GM23338 (cell line): ENCODE measurements at regions not wholly inside any gene's neighbourhood (a gene's known extent, or its start where the extent isn't known, plus 50 kb on each side); places are given as distances from the start of the nearest gene placed in this dataset.

ENCODE experiments used
- ATAC-seq: fragments of 200-7000 bp; cut with Tn5 transposase; 3 replicates; pipeline ENCODE4 v1.9.1; 2020
- DNase-seq: peaks from one replicate; pipeline ENCODE4 v3.0.0-alpha.2; 2015; ENCODE audit warnings: low spot score
- H2AFZ ChIP-seq: fragments of 200-600 bp; sonication (generic); 2 replicates; pipeline ENCODE4 v1.8.0; 2016; ENCODE audit warnings: antibody characterized with exemption, mild to moderate bottlenecking, moderate library complexity
- H3F3A ChIP-seq: fragments of 200-600 bp; sonication (generic); replicated peaks from 2 replicates; pipeline ENCODE4 v1.8.0; 2017; ENCODE audit warnings: antibody characterized with exemption, mixed run types, low read depth
- H3K27ac ChIP-seq: fragments of 200-600 bp; sonication (generic); 2 replicates; pipeline ENCODE4 v1.6.1; 2016; ENCODE audit warnings: low read depth
- H3K27me3 ChIP-seq: fragments of 200-600 bp; sonication (generic); 2 replicates; pipeline ENCODE4 v1.8.0; 2016; ENCODE audit warnings: mild to moderate bottlenecking, mixed run types, moderate library complexity; ENCODE audit not compliant: insufficient read depth
- H3K36me3 ChIP-seq: fragments of 200-600 bp; sonication (generic); 2 replicates; pipeline ENCODE4 v1.8.0; 2016; ENCODE audit warnings: mild to moderate bottlenecking; ENCODE audit not compliant: insufficient read depth
- H3K4me1 ChIP-seq: fragments of 200-600 bp; sonication (generic); 2 replicates; pipeline ENCODE4 v1.8.0; 2016; ENCODE audit warnings: mild to moderate bottlenecking, moderate library complexity; ENCODE audit not compliant: insufficient read depth
- H3K4me2 ChIP-seq: fragments of 200-600 bp; sonication (generic); 2 replicates; pipeline ENCODE4 v1.7.1; 2017; ENCODE audit warnings: mixed run types
- H3K4me3 ChIP-seq: fragments of 200-600 bp; sonication (generic); 2 replicates; pipeline ENCODE4 v1.6.1; 2016; ENCODE audit warnings: mixed run types
- H3K79me2 ChIP-seq: fragments of 200-600 bp; sonication (generic); replicated peaks from 2 replicates; pipeline ENCODE4 v1.8.0; 2017; ENCODE audit warnings: mild to moderate bottlenecking; ENCODE audit not compliant: insufficient read depth
- H3K9me2 ChIP-seq: fragments of 200-600 bp; sonication (generic); 2 replicates; pipeline ENCODE4 v1.8.0; 2017; ENCODE audit not compliant: insufficient read depth
- H4K20me1 ChIP-seq: fragments of 200-600 bp; sonication (generic); replicated peaks from 2 replicates; pipeline ENCODE4 v1.8.0; 2017; ENCODE audit warnings: mild to moderate bottlenecking; ENCODE audit not compliant: insufficient read depth
- H3K27ac Mint-ChIP-seq: 2 replicates; pipeline ENCODE4 v1.8.0; 2020; ENCODE audit warnings: inconsistent platforms, mild to moderate bottlenecking, moderate library complexity, mixed read lengths
- H3K27me3 Mint-ChIP-seq: 3 replicates; pipeline ENCODE4 v1.8.0; 2022; ENCODE audit warnings: low read depth, mild to moderate bottlenecking, moderate library complexity, mixed read lengths, inconsistent platforms; ENCODE audit not compliant: insufficient read depth, poor library complexity
- H3K36me3 Mint-ChIP-seq: 3 replicates; pipeline ENCODE4 v1.8.0; 2021; ENCODE audit warnings: low read depth, mild to moderate bottlenecking, inconsistent platforms, moderate library complexity, mixed read lengths
- H3K4me1 Mint-ChIP-seq: 3 replicates; pipeline ENCODE4 v1.8.0; 2020; ENCODE audit warnings: mild to moderate bottlenecking, inconsistent platforms, mixed read lengths
- H3K4me3 Mint-ChIP-seq: 3 replicates; pipeline ENCODE4 v1.8.0; 2021; ENCODE audit warnings: moderate library complexity, mild to moderate bottlenecking, inconsistent platforms, mixed read lengths
- H3K9me3 Mint-ChIP-seq: 3 replicates; pipeline ENCODE4 v1.8.0; 2020; ENCODE audit warnings: moderate library complexity, mild to moderate bottlenecking, inconsistent platforms, mixed read lengths
- CREB1 ChIP-seq: fragments of 250-450 bp; sonication (Bioruptor Pico); IDR thresholded peaks from 2 replicates; pipeline ENCODE4 v1.5.0; 2020; ENCODE audit warnings: low read depth, mild to moderate bottlenecking, moderate library complexity
- CTCF ChIP-seq, 2 experiments: fragments of 200-600 bp in 1 of 2; sonication (generic) in 1 of 2; conservative IDR thresholded peaks; 2 replicates each; pipeline versions ENCODE4 v1.5.1 to v1.6.1; 2016 to 2017; ENCODE audit warnings: antibody characterized with exemption in 2 of 2, low read depth in 2 of 2, mild to moderate bottlenecking in 2 of 2, moderate library complexity in 1 of 2
- ETS1 ChIP-seq: IDR thresholded peaks from 2 replicates; pipeline ENCODE4 v1.6.1; 2016; ENCODE audit warnings: antibody characterized with exemption
- EZH2 ChIP-seq: fragments of 200-600 bp; sonication (generic); IDR thresholded peaks from one replicate; pipeline ENCODE4 v1.8.0; 2017; ENCODE audit warnings: antibody characterized with exemption, mild to moderate bottlenecking, low read depth; ENCODE audit not compliant: unreplicated experiment
- EZH2phosphoT487 ChIP-seq: fragments of 200-600 bp; sonication (generic); IDR thresholded peaks from one replicate; pipeline ENCODE4 v1.8.1; 2018; ENCODE audit warnings: antibody characterized with exemption; ENCODE audit not compliant: unreplicated experiment
- JUNB ChIP-seq: IDR thresholded peaks from one replicate; pipeline ENCODE4 v1.6.1; 2016; ENCODE audit warnings: antibody characterized with exemption; ENCODE audit not compliant: unreplicated experiment
- NANOG ChIP-seq: IDR thresholded peaks from 2 replicates; pipeline ENCODE4 v1.6.1; 2016; ENCODE audit warnings: antibody characterized with exemption, borderline replicate concordance
- POLR2AphosphoS5 ChIP-seq: IDR thresholded peaks from 2 replicates; pipeline ENCODE4 v1.6.1; 2016; ENCODE audit warnings: antibody characterized with exemption, low read depth
- REST ChIP-seq: IDR thresholded peaks from one replicate; pipeline ENCODE4 v1.6.1; 2018; ENCODE audit warnings: antibody characterized with exemption; ENCODE audit not compliant: unreplicated experiment
- STAT1 ChIP-seq: IDR thresholded peaks from one replicate; pipeline ENCODE4 v1.6.1; 2016; ENCODE audit warnings: antibody characterized with exemption; ENCODE audit not compliant: unreplicated experiment
- ZNF114 ChIP-seq: fragments of 250-450 bp; sonication (Bioruptor Pico); IDR thresholded peaks from 2 replicates; pipeline ENCODE4 v1.5.0; 2020; ENCODE audit warnings: mild to moderate bottlenecking, moderate library complexity
- ZNF331 ChIP-seq: fragments of 250-450 bp; sonication (Bioruptor Pico); IDR thresholded peaks from 2 replicates; pipeline ENCODE4 v1.5.0; 2020; ENCODE audit warnings: low read depth, mild to moderate bottlenecking, moderate library complexity
- TF ChIP-seq, protein P1 (sequence below): fragments of 250-450 bp; sonication (Bioruptor Pico); IDR thresholded peaks from 2 replicates; pipeline ENCODE4 v1.5.0; 2020; ENCODE audit warnings: mild to moderate bottlenecking, moderate library complexity

DNA sequence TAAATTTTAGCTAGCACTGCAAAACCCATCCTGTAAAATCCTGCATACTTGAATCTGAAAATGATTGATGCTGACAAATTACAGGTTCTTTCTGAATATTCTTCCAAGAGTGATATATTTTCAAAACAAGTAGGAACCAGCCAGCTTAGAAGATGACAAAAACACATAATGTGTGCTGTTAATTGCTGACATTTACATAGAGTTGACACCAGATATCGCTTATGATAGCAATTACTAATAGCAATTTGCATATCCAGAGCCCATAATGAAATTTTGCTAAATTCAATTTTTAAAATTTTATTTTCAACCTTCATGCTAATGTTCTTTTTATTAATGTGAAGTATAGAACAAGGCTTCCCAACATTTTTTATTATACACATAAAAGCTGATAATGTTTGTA, 284.5 kb downstream of the SEC23A start:
- Histone ChIP-seq H3K9me2 (peaks cover 3% of the 10 kb centered on the region; the same call in 1 of the 2 replicates), H3K4me3 (no peak overlapping the region), H3K27me3 (no peaks in the 10 kb centered on the region), H3K27ac (no peak overlapping the region), H3F3A (no peaks in the 10 kb centered on the region), H2AFZ (no peak overlapping the region), H3K36me3 (no peaks in the 10 kb centered on the region; the same call in 1 of the 2 replicates), H3K4me1 (no peaks in the 10 kb centered on the region), H4K20me1 (no peaks in the 10 kb centered on the region), H3K79me2 (no peaks in the 10 kb centered on the region), H3K4me2 (no peak overlapping the region)
- Mint-ChIP-seq H3K27ac (no peak overlapping the region), H3K9me3 (peaks cover 11% of the 10 kb centered on the region), H3K4me1 (no peaks in the 10 kb centered on the region), H3K36me3 (peaks cover 9% of the 10 kb centered on the region; the same call in 2 of the 3 replicates), H3K4me3 (no peak overlapping the region), H3K27me3 (peaks cover 3% of the 10 kb centered on the region)
- ATAC-seq (no peak), DNase-seq (no peak)
- TF ChIP-seq EZH2, result no peak
- TF ChIP-seq ZNF114 (CRISPR knock-in tag), result no peak
- TF ChIP-seq ETS1, result no peak
- no peak for TF ChIP-seq JUNB
- no peak for TF ChIP-seq EZH2phosphoT487
- TF ChIP-seq CTCF (conservative IDR thresholded peaks at IDR 0.05; ENCODE audit: low read depth in 2 of 2), result no peak
- no peak for TF ChIP-seq STAT1
- TF ChIP-seq ZNF331 (CRISPR knock-in tag), result no peak
- TF ChIP-seq REST, result no peak
- TF ChIP-seq, protein P1, sequence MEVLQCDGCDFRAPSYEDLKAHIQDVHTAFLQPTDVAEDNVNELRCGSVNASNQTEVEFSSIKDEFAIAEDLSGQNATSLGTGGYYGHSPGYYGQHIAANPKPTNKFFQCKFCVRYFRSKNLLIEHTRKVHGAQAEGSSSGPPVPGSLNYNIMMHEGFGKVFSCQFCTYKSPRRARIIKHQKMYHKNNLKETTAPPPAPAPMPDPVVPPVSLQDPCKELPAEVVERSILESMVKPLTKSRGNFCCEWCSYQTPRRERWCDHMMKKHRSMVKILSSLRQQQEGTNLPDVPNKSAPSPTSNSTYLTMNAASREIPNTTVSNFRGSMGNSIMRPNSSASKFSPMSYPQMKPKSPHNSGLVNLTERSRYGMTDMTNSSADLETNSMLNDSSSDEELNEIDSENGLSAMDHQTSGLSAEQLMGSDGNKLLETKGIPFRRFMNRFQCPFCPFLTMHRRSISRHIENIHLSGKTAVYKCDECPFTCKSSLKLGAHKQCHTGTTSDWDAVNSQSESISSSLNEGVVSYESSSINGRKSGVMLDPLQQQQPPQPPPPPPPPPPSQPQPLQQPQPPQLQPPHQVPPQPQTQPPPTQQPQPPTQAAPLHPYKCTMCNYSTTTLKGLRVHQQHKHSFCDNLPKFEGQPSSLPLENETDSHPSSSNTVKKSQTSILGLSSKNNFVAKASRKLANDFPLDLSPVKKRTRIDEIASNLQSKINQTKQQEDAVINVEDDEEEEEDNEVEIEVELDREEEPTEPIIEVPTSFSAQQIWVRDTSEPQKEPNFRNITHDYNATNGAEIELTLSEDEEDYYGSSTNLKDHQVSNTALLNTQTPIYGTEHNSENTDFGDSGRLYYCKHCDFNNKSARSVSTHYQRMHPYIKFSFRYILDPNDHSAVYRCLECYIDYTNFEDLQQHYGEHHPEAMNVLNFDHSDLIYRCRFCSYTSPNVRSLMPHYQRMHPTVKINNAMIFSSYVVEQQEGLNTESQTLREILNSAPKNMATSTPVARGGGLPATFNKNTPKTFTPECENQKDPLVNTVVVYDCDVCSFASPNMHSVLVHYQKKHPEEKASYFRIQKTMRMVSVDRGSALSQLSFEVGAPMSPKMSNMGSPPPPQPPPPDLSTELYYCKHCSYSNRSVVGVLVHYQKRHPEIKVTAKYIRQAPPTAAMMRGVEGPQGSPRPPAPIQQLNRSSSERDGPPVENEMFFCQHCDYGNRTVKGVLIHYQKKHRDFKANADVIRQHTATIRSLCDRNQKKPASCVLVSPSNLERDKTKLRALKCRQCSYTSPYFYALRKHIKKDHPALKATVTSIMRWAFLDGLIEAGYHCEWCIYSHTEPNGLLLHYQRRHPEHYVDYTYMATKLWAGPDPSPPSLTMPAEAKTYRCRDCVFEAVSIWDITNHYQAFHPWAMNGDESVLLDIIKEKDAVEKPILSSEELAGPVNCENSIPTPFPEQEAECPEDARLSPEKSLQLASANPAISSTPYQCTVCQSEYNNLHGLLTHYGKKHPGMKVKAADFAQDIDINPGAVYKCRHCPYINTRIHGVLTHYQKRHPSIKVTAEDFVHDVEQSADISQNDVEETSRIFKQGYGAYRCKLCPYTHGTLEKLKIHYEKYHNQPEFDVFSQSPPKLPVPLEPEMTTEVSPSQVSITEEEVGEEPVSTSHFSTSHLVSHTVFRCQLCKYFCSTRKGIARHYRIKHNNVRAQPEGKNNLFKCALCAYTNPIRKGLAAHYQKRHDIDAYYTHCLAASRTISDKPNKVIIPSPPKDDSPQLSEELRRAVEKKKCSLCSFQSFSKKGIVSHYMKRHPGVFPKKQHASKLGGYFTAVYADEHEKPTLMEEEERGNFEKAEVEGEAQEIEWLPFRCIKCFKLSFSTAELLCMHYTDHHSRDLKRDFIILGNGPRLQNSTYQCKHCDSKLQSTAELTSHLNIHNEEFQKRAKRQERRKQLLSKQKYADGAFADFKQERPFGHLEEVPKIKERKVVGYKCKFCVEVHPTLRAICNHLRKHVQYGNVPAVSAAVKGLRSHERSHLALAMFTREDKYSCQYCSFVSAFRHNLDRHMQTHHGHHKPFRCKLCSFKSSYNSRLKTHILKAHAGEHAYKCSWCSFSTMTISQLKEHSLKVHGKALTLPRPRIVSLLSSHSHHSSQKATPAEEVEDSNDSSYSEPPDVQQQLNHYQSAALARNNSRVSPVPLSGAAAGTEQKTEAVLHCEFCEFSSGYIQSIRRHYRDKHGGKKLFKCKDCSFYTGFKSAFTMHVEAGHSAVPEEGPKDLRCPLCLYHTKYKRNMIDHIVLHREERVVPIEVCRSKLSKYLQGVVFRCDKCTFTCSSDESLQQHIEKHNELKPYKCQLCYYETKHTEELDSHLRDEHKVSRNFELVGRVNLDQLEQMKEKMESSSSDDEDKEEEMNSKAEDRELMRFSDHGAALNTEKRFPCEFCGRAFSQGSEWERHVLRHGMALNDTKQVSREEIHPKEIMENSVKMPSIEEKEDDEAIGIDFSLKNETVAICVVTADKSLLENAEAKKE (CRISPR knock-in tag), result no peak
- no peak for TF ChIP-seq NANOG
- TF ChIP-seq CREB1 (CRISPR knock-in tag), result no peak
- no peak for TF ChIP-seq POLR2AphosphoS5
